ENCODE measurements at regions not wholly inside any gene's neighbourhood (a gene's known extent, or its start where the extent isn't known, plus 50 kb on each side); places are given as distances from the start of the nearest gene placed in this dataset.

GRCh38 chr7:45450571-45451204 is 123.5 kb upstream of the ADCY1 start:
- Histone ChIP-seq H3K27ac (ENCODE audit: control insufficient read depth, insufficient read depth) (no peak overlapping the region), H3K79me2 (ENCODE audit: control insufficient read depth, insufficient read depth, low read length) (no peaks in the 10 kb centered on the region), H3K4me1 (ENCODE audit: control insufficient read depth, insufficient read depth, low read length) (no peaks in the 10 kb centered on the region), H3K27me3 (replicated peaks in 1 of 2; ENCODE audit: control insufficient read depth in 2 of 2, insufficient read depth in 2 of 2, low read length in 1 of 2) (peaks cover 0 to 5% of the 10 kb centered on the region in 2 experiments; a peak in 3 of 4 replicates), H3K4me3 (no peak overlapping the region), H3K36me3 (ENCODE audit: control insufficient read depth in 2 of 2, insufficient read depth in 2 of 2, low read length in 1 of 2) (no peaks in the 10 kb centered on the region), H3K9ac (ENCODE audit: control insufficient read depth, insufficient read depth, low read length) (no peak overlapping the region), H3K9me3 (replicated peaks; ENCODE audit: control insufficient read depth, insufficient read depth, low read length) (no peaks in the 10 kb centered on the region; the same call in 2 of the 3 replicates), H4K20me1 (ENCODE audit: control insufficient read depth, insufficient read depth) (no peaks in the 10 kb centered on the region), H2AFZ (ENCODE audit: control insufficient read depth, low read depth, low read length) (no peak overlapping the region), H3K4me2 (ENCODE audit: control insufficient read depth, insufficient read depth) (no peak overlapping the region)
- in situ Hi-C loops (cut with MboI): no loop called here
- no peak for FAIRE-seq
- POLR2A ChIA-PET: no interaction called here
- TF ChIP-seq RUNX3 (IDR thresholded peaks at IDR 0.05; ENCODE audit: low read length) (no peak), ASH2L (IDR thresholded peaks at IDR 0.05; ENCODE audit: borderline replicate concordance, low read depth) (no peak)
- SMC1A ChIA-PET (ENCODE audit: uncharacterized antibody, unreplicated experiment): no interaction called here
- DNase-seq (ENCODE audit: low read depth, low spot score): no peak
- RAD21 ChIA-PET (ENCODE audit: unreplicated experiment): interaction anchor here (0.6 kb wide), 1 partner anchor 312 kb away, joined by 4 read pairs; no protein-coding TSS in a partner anchor
- no TSS peak for BruUV-seq (replicated peaks)
- ATAC-seq: no peak
- CTCF ChIA-PET: interaction anchor here (0.6 kb wide), 1 partner anchor 299 kb away, joined by 3 read pairs; no protein-coding TSS in a partner anchor
- 13% methylated on average over 2 of the region's 2 CpGs for WGBS (ENCODE audit: insufficient coverage, insufficient replicate concordance, low lambda C conversion rate, missing lambda C conversion rate)
- intact Hi-C loops (cut with micrococcal nuclease; ENCODE audit: unreplicated experiment): no loop called here

GRCh38 chr7:45451342-45452035 is 122.7 kb upstream of the ADCY1 start:
- ChIA-PET RAD21 (ENCODE audit: unreplicated experiment) (interaction anchor here (0.6 kb wide), 1 partner anchor 313 kb away, joined by 4 read pairs; no protein-coding TSS in a partner anchor), SMC1A (ENCODE audit: uncharacterized antibody, unreplicated experiment) (no interaction called here), CTCF (no interaction called here), POLR2A (no interaction called here)
- Histone ChIP-seq H3K36me3 (ENCODE audit: control insufficient read depth in 2 of 2, insufficient read depth in 2 of 2, low read length in 1 of 2) (no peaks in the 10 kb centered on the region), H3K79me2 (ENCODE audit: control insufficient read depth, insufficient read depth, low read length) (no peaks in the 10 kb centered on the region), H3K27me3 (replicated peaks in 1 of 2; ENCODE audit: control insufficient read depth in 2 of 2, insufficient read depth in 2 of 2, low read length in 1 of 2) (peaks cover 0 to 5% of the 10 kb centered on the region in 2 experiments; a peak in 3 of 4 replicates), H2AFZ (ENCODE audit: control insufficient read depth, low read depth, low read length) (no peak overlapping the region), H4K20me1 (ENCODE audit: control insufficient read depth, insufficient read depth) (no peaks in the 10 kb centered on the region), H3K4me2 (ENCODE audit: control insufficient read depth, insufficient read depth) (no peak overlapping the region), H3K4me3 (no peak overlapping the region), H3K9ac (ENCODE audit: control insufficient read depth, insufficient read depth, low read length) (no peak overlapping the region), H3K9me3 (replicated peaks; ENCODE audit: control insufficient read depth, insufficient read depth, low read length) (no peaks in the 10 kb centered on the region), H3K4me1 (ENCODE audit: control insufficient read depth, insufficient read depth, low read length) (no peaks in the 10 kb centered on the region), H3K27ac (ENCODE audit: control insufficient read depth, insufficient read depth) (no peak overlapping the region)
- ATAC-seq (no peak), FAIRE-seq (no peak), DNase-seq (ENCODE audit: low read depth, low spot score) (no peak)
- WGBS (ENCODE audit: insufficient coverage, insufficient replicate concordance, low lambda C conversion rate, missing lambda C conversion rate): 3% methylated on average over 2 of the region's 2 CpGs
- intact Hi-C loops (cut with micrococcal nuclease; ENCODE audit: unreplicated experiment) (no loop called here), in situ Hi-C loops (cut with MboI) (no loop called here)
- BruUV-seq (replicated peaks): no TSS peak
- TF ChIP-seq MEF2A (IDR thresholded peaks at IDR 0.05; ENCODE audit: insufficient read depth, low read depth, low read length): no peak
- TF ChIP-seq NR2C1 (IDR thresholded peaks at IDR 0.05): no peak
- TF ChIP-seq HSF1 (IDR thresholded peaks at IDR 0.05; ENCODE audit: low read depth, low read length): no peak
- TF ChIP-seq TCF12 (IDR thresholded peaks at IDR 0.05; ENCODE audit: low read depth, low read length): no peak
- TF ChIP-seq ZNF384 (IDR thresholded peaks at IDR 0.05; ENCODE audit: borderline replicate concordance, low read depth, low read length): no peak
- TF ChIP-seq KAT2A (conservative IDR thresholded peaks at IDR 0.05; ENCODE audit: control insufficient read depth, low read depth, low read length): no peak
- TF ChIP-seq CBX3 (IDR thresholded peaks at IDR 0.05; ENCODE audit: borderline replicate concordance, low read depth): no peak
- TF ChIP-seq MLLT1 (IDR thresholded peaks at IDR 0.05): no peak
- no peak for TF ChIP-seq BHLHE40 (IDR thresholded peaks at IDR 0.05; ENCODE audit: borderline replicate concordance in 1 of 2, low read depth in 2 of 2, low read length in 1 of 2)
- no peak for TF ChIP-seq SMARCA5 (IDR thresholded peaks at IDR 0.05)
- no peak for TF ChIP-seq SREBF1 (IDR thresholded peaks at IDR 0.05; ENCODE audit: low read length)
- TF ChIP-seq FOXK2 (IDR thresholded peaks at IDR 0.05): no peak
- no peak for TF ChIP-seq NBN (IDR thresholded peaks at IDR 0.05)

Measured in GM12878 (cell line).